ENCODE measurements at regions not wholly inside any gene's neighbourhood (a gene's known extent, or its start where the extent isn't known, plus 50 kb on each side); places are given as distances from the start of the nearest gene placed in this dataset.

GRCh38 chr2:12073217-12073852 lies 326.9 kb downstream of the LPIN1 start:
- TF ChIP-seq, protein P1, sequence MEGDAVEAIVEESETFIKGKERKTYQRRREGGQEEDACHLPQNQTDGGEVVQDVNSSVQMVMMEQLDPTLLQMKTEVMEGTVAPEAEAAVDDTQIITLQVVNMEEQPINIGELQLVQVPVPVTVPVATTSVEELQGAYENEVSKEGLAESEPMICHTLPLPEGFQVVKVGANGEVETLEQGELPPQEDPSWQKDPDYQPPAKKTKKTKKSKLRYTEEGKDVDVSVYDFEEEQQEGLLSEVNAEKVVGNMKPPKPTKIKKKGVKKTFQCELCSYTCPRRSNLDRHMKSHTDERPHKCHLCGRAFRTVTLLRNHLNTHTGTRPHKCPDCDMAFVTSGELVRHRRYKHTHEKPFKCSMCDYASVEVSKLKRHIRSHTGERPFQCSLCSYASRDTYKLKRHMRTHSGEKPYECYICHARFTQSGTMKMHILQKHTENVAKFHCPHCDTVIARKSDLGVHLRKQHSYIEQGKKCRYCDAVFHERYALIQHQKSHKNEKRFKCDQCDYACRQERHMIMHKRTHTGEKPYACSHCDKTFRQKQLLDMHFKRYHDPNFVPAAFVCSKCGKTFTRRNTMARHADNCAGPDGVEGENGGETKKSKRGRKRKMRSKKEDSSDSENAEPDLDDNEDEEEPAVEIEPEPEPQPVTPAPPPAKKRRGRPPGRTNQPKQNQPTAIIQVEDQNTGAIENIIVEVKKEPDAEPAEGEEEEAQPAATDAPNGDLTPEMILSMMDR (IDR thresholded peaks at IDR 0.05), result no peak
- TF ChIP-seq POLR2A (IDR thresholded peaks at IDR 0.05), result no peak
